Right lobe of liver (tissue), 4 donors: ENCODE measurements at regions not wholly inside any gene's neighbourhood (a gene's known extent, or its start where the extent isn't known, plus 50 kb on each side); places are given as distances from the start of the nearest gene placed in this dataset.

Source experiments
- POLR2A ChIP-seq: fragments of 450-650 bp; IDR thresholded peaks from one replicate; pipeline ENCODE4 v1.6.1; 2017; ENCODE audit warnings: antibody characterized with exemption, mild to moderate bottlenecking
- TF ChIP-seq, protein P1 (sequence below), 4 donors: fragments of 200-600 bp in 3 of 4; fragments of 450-650 bp in 1 of 4; IDR thresholded peaks; one replicate each; pipeline versions ENCODE4 v1.5.1 to v1.8.0; 2016 to 2022; ENCODE audit warnings: antibody characterized with exemption in 4 of 4, mild to moderate bottlenecking in 2 of 4
- donor health status: DM: no; HTN: no; CAD: no.
- donor health status: DM: no; HTN: no; CAD: no.
- donor health status: DM: no; HTN: yes; CAD: no.

GRCh38 chr10:85047170-85047834 is 718.9 kb downstream of the CCSER2 start:
- TF ChIP-seq, protein P1, sequence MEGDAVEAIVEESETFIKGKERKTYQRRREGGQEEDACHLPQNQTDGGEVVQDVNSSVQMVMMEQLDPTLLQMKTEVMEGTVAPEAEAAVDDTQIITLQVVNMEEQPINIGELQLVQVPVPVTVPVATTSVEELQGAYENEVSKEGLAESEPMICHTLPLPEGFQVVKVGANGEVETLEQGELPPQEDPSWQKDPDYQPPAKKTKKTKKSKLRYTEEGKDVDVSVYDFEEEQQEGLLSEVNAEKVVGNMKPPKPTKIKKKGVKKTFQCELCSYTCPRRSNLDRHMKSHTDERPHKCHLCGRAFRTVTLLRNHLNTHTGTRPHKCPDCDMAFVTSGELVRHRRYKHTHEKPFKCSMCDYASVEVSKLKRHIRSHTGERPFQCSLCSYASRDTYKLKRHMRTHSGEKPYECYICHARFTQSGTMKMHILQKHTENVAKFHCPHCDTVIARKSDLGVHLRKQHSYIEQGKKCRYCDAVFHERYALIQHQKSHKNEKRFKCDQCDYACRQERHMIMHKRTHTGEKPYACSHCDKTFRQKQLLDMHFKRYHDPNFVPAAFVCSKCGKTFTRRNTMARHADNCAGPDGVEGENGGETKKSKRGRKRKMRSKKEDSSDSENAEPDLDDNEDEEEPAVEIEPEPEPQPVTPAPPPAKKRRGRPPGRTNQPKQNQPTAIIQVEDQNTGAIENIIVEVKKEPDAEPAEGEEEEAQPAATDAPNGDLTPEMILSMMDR (IDR thresholded peaks at IDR 0.05) = no peak
- no peak for TF ChIP-seq POLR2A
